Stimulated activated naive CD8-positive, alpha-beta T cell treated with anti-CD3 and anti-CD28 coated beads, Interleukin-15, amount 100 ng/mL, for 72 hours (primary cell): ENCODE measurements at regions not wholly inside any gene's neighbourhood (a gene's known extent, or its start where the extent isn't known, plus 50 kb on each side); places are given as distances from the start of the nearest gene placed in this dataset.
"Not testable (repeated sequence)": the region's sequence is repeated elsewhere in the genome, so short reads cannot be mapped to it uniquely, and the experiment has no call there.

Experiments
- ATAC-seq: fragments of 150-1000 bp; cut with Tn5 transposase; 2 replicates; pipeline ENCODE4 v1.10.0; 2021; ENCODE audit warnings: mild to moderate bottlenecking, moderate library complexity
- DNase-seq, 2 donors: peaks; one replicate each; pipeline ENCODE4 v3.0.0; 2021 to 2022
- H3K27ac Mint-ChIP-seq, 2 donors: one replicate each; pipeline ENCODE4 v1.8.0; 2022; ENCODE audit warnings: mild to moderate bottlenecking in 2 of 2, mixed read lengths in 2 of 2, moderate library complexity in 2 of 2
- H3K27me3 Mint-ChIP-seq: one replicate; pipeline ENCODE4 v1.8.0; 2022; ENCODE audit warnings: mixed read lengths
- H3K4me1 Mint-ChIP-seq: one replicate; pipeline ENCODE4 v1.8.0; 2022; ENCODE audit warnings: mild to moderate bottlenecking, mixed read lengths
- H3K4me3 Mint-ChIP-seq, 2 donors: one replicate each; pipeline ENCODE4 v1.8.0; 2022; ENCODE audit warnings: mild to moderate bottlenecking in 2 of 2, mixed read lengths in 2 of 2, moderate library complexity in 1 of 2
- H3K9me3 Mint-ChIP-seq, 2 donors: one replicate each; pipeline ENCODE4 v1.8.0; 2022; ENCODE audit warnings: mixed read lengths in 2 of 2

DNA sequence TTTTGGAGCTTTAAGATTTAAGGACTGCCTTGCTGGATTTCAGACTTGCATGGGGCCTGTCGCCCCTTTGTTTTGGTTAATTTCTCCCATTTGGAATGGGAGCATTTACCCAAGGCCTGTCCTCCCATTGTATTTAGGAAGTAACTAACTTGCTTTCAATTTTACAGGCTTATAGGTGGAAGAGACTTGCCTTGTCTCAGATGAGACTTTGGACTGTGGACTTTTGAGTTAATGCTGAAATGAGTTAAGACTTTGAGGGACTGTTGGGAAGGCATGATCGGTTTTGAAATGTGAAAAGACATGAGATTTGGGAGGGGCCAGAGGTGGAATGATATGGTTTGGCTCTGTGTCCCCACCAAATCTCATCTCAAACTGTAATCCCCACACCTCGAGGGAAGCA is 56.5 kb upstream of the TNFSF10 start:
- not testable (repeated sequence) for DNase-seq
- H3K4me3 Mint-ChIP-seq, result peak overlapping the region; percentile 66 to 69
- H3K4me1 Mint-ChIP-seq, result peaks cover 84% of the 10 kb centered on the region

DNA sequence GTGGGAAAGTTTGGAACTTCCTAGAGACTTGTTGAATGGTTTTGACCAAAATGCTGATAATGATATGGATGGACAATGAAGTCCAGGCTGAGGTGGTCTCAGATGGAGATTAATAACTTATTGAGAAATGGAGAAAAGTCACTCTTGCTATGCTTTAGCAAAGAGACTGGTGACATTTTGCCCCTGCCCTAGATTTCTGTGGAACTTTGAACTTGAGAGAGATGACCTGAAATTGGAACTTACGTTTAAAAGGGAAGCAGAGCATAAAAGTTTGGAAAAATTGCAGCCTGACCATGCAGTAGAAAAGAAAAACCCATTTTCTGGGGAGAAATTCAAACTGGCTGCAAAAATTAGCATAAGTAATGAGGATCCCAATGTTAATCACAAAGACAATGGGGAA is 55.5 kb upstream of the TNFSF10 start:
- not testable (repeated sequence) for ATAC-seq, H3K27me3 Mint-ChIP-seq, H3K9me3 Mint-ChIP-seq, DNase-seq
- H3K4me1 Mint-ChIP-seq, result peaks cover 78% of the 10 kb centered on the region
- peak overlapping the region in 1 of 2 donors; percentile 55 for H3K4me3 Mint-ChIP-seq
- peak overlapping the region in 1 of 2 donors; percentile 47 for H3K27ac Mint-ChIP-seq

More for the DNA sequence above, 56.5 kb upstream of the TNFSF10 start:
- not testable (repeated sequence) for H3K9me3 Mint-ChIP-seq, H3K27me3 Mint-ChIP-seq, ATAC-seq
- H3K27ac Mint-ChIP-seq, result peak overlapping the region in 1 of 2 donors; percentile 96

DNA sequence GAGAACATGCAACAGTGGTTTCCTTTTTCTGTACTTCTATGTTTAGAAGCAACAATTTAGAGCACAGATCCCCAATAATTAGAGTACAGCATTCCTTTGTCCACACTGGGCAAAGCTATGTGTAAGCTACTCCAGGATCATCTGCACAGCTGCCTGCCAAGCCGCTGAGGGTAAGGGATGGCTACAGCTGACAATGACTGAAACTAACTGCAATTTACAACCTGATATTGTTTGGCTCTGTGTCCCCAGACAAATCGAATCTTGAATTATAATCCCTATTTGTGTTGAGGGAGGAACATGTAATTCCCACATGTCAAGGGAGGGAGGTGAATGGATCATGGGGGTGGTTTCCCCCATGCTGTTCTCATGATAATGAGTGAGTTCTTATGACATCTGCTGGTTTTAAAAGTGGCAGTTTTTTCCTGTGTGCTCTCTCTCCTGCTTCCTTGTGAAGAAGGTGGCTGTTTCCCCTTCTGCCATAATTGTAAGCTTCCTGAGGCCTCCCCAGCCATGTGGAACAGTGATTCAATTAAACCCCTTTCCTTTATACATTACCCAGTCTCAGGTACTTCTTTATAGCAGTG is 54.8 kb upstream of the TNFSF10 start:
- DNase-seq (no peak), ATAC-seq (no peak)
- Mint-ChIP-seq H3K27me3 (no peaks in the 10 kb centered on the region), H3K4me1 (peaks cover 74% of the 10 kb centered on the region), H3K4me3 (peak overlapping the region; percentile 46 to 55), H3K27ac (peak overlapping the region in 1 of 2 donors; percentile 47), H3K9me3 (peaks cover 8 to 15% of the 10 kb centered on the region in 2 donors)

DNA sequence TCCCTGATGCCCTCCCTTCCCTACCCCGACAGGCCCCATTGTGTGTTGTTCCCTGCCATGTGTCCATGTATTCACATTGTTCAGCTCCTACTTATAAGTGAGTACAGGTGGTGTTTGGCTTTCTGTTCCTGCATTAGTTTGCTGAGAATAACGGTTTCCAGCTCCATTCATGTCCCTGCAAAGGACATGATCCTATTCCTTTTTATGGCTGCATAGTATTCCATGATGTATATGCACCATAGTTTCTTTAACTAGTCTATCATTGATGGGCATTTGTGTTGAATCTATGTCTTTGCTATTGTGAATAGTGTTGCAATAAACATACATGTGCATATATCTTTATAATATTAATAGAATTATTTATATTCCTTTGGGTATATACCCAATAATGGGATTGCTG is 52.1 kb upstream of the TNFSF10 start:
- Mint-ChIP-seq H3K9me3 (peaks cover 20 to 28% of the 10 kb centered on the region in 2 donors), H3K4me1 (peaks cover 47% of the 10 kb centered on the region), H3K4me3 (no peak overlapping the region), H3K27ac (no peak overlapping the region), H3K27me3 (no peaks in the 10 kb centered on the region)
- no peak for ATAC-seq
- no peak for DNase-seq

DNA sequence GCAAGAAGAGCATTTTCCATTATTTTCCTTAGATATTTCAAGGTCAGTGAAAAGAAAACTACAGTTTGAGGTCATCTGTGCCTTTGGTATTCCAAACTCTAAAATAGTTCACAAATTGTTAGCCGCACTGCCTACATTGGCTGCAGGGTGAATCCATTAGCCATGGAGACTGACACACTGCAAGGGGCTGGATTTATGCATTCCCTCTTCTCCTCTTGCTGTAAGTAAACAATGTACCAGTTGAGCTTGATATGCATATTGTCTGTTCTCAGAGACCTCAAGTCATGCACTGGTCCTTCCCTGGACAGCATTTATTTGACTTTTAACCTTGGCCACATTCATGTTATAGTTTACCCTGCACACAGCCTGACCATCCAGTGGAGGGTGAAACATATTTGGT is 50.2 kb upstream of the TNFSF10 start:
- peaks cover 39% of the 10 kb centered on the region for H3K4me1 Mint-ChIP-seq
- ATAC-seq (no peak), DNase-seq (no peak)
- peaks cover 33 to 43% of the 10 kb centered on the region in 2 donors for H3K9me3 Mint-ChIP-seq
- no peaks in the 10 kb centered on the region for H3K27me3 Mint-ChIP-seq
- no peak overlapping the region for H3K4me3 Mint-ChIP-seq
- no peak overlapping the region for H3K27ac Mint-ChIP-seq
